GM12878 (cell line): ENCODE measurements at regions not wholly inside any gene's neighbourhood (a gene's known extent, or its start where the extent isn't known, plus 50 kb on each side); places are given as distances from the start of the nearest gene placed in this dataset.

Experiments used
- ATAC-seq: fragments of 200-7000 bp; cut with Tn5 transposase; 3 replicates; pipeline ENCODE4 v1.9.1; 2020; ENCODE audit warnings: mild to moderate bottlenecking, moderate library complexity
- BruUV-seq: library from RNA; stranded (reverse); fragments of 400-500 nt; replicated peaks from 2 replicates; lab custom pipeline; 2021; lab: Mats Ljungman, UMichigan
- CTCF ChIA-PET: fragments of 300-600 bp; sonication (Branson Sonifier 250); formaldehyde crosslinking; extraction: SDS; loops from one replicate; lab custom pipeline; 2021; ENCODE audit warnings: inconsistent platforms; lab: Yijun Ruan, JAX
- POLR2A ChIA-PET: fragments of 350-600 bp; formaldehyde crosslinking; extraction: SDS; loops from one replicate; lab custom pipeline; 2021; ENCODE audit warnings: inconsistent platforms; lab: Charles Lee
- RAD21 ChIA-PET: fragments of 300-600 bp; sonication (Branson Sonifier 250); formaldehyde crosslinking; loops from one replicate; lab custom pipeline; 2023; ENCODE audit warnings: antibody characterized with exemption; ENCODE audit not compliant: unreplicated experiment; lab: Charles Lee
- SMC1A ChIA-PET: fragments of 300-600 bp; sonication (Branson Sonifier 250); formaldehyde crosslinking; loops from one replicate; lab custom pipeline; 2023; ENCODE audit not compliant: unreplicated experiment, uncharacterized antibody; lab: Charles Lee
- DNase-seq: peaks from one replicate; pipeline ENCODE4 v3.0.0-alpha.2; 2011; ENCODE audit warnings: low read depth, low spot score
- FAIRE-seq: peaks from 3 replicates; lab custom pipeline; 2011; peaks lifted over from hg19 to GRCh38; lab: Jason Lieb, UNC
- H2AFZ ChIP-seq: 2 replicates; pipeline ENCODE4 v1.6.0; 2011; ENCODE audit warnings: low read depth, low read length, control low read depth; ENCODE audit not compliant: control insufficient read depth
- H3K27ac ChIP-seq: 2 replicates; pipeline ENCODE4 v1.5.1; 2011; ENCODE audit warnings: control low read depth; ENCODE audit not compliant: control insufficient read depth, insufficient read depth
- H3K27me3 ChIP-seq, 2 experiments: replicated peaks in 1 of 2; 2 replicates each; pipeline versions ENCODE4 v1.6.0 to v1.6.1; 2011; ENCODE audit warnings: low read length in 1 of 2; ENCODE audit not compliant: control insufficient read depth in 2 of 2, insufficient read depth in 2 of 2
- H3K36me3 ChIP-seq, 2 experiments: 2 replicates each; pipeline ENCODE4 v1.5.1; 2011; ENCODE audit warnings: low read length in 1 of 2; ENCODE audit not compliant: control insufficient read depth in 2 of 2, insufficient read depth in 2 of 2
- H3K4me1 ChIP-seq: 2 replicates; pipeline ENCODE4 v1.6.1; 2011; ENCODE audit warnings: mild to moderate bottlenecking, low read length, moderate library complexity, mixed read lengths; ENCODE audit not compliant: control insufficient read depth, insufficient read depth
- H3K4me2 ChIP-seq: 2 replicates; pipeline ENCODE4 v1.6.0; 2011; ENCODE audit warnings: control low read depth; ENCODE audit not compliant: control insufficient read depth, insufficient read depth
- H3K4me3 ChIP-seq: fragments of 200-600 bp; sonication (generic); 2 replicates; pipeline ENCODE4 v1.5.1; 2016
- H3K79me2 ChIP-seq: 2 replicates; pipeline ENCODE4 v1.6.0; 2011; ENCODE audit warnings: low read length; ENCODE audit not compliant: control insufficient read depth, insufficient read depth
- H3K9ac ChIP-seq: 2 replicates; pipeline ENCODE4 v1.8.0; 2011; ENCODE audit warnings: low read length, control low read depth, mixed read lengths; ENCODE audit not compliant: control insufficient read depth, insufficient read depth
- H3K9me3 ChIP-seq: replicated peaks from 3 replicates; pipeline ENCODE4 v1.5.1; 2011; ENCODE audit warnings: mild to moderate bottlenecking, low read length; ENCODE audit not compliant: control insufficient read depth, insufficient read depth
- H4K20me1 ChIP-seq: 2 replicates; pipeline ENCODE4 v1.6.0; 2011; ENCODE audit not compliant: control insufficient read depth, insufficient read depth
- EGR1 ChIP-seq, 2 experiments: IDR thresholded peaks; 1 replicate in 1 of 2; 2 replicates in 1 of 2; pipeline ENCODE4 v1.6.1; 2011 to 2012; ENCODE audit warnings: low read depth in 2 of 2, low read length in 2 of 2, borderline replicate concordance in 1 of 2, mild to moderate bottlenecking in 1 of 2, moderate library complexity in 1 of 2
- ETV6 ChIP-seq, 2 experiments: fragments of 450-650 bp in 1 of 2; IDR thresholded peaks in 1 of 2; conservative IDR thresholded peaks in 1 of 2; 2 replicates each; pipeline ENCODE4 v1.6.1; 2014; ENCODE audit warnings: antibody characterized with exemption in 1 of 2, borderline replicate concordance in 1 of 2, low read depth in 1 of 2, mild to moderate bottlenecking in 1 of 2, moderate library complexity in 1 of 2
- MTA2 ChIP-seq: fragments of 450-650 bp; IDR thresholded peaks from 2 replicates; pipeline ENCODE4 v1.6.1; 2016; ENCODE audit warnings: low read depth, mild to moderate bottlenecking, moderate library complexity
- POLR2A ChIP-seq: IDR thresholded peaks from 2 replicates; pipeline ENCODE4 v1.6.1; 2011; ENCODE audit warnings: low read depth, mild to moderate bottlenecking, low read length
- TBL1XR1 ChIP-seq: IDR thresholded peaks from 2 replicates; pipeline ENCODE4 v1.6.1; 2012; ENCODE audit warnings: low read depth, low read length, improper control_type of control experiment
- WGBS: methylation state at CpG from one replicate; pipeline ENCODE4 v1.1.6; 2016; ENCODE audit warnings: low lambda C conversion rate; ENCODE audit not compliant: insufficient replicate concordance, insufficient coverage; ENCODE audit errors: missing lambda C conversion rate; 5-methylcytosine and 5-hydroxymethylcytosine counted together
- in situ Hi-C: fragments of 300-500 bp; cut with MboI; formaldehyde crosslinking; loops from 9 replicates; pipeline ENCODE4 v1.14.3; 2018; ENCODE audit warnings: mixed read lengths
- intact Hi-C: fragments of 100-400 bp; cut with micrococcal nuclease; formaldehyde crosslinking; loops from one replicate; pipeline ENCODE4 v1.14.2; 2022; ENCODE audit not compliant: unreplicated experiment
- TF ChIP-seq, protein P1 (sequence below): IDR thresholded peaks from 2 replicates; pipeline ENCODE4 v1.6.1; 2012; ENCODE audit warnings: low read depth, low read length, improper control_type of control experiment
- TF ChIP-seq, protein P2 (sequence below): fragments of 450-650 bp; IDR thresholded peaks from 2 replicates; pipeline ENCODE4 v1.6.1; 2017; ENCODE audit warnings: mild to moderate bottlenecking, low read depth, inconsistent platforms; ENCODE audit not compliant: poor library complexity, severe bottlenecking

DNA sequence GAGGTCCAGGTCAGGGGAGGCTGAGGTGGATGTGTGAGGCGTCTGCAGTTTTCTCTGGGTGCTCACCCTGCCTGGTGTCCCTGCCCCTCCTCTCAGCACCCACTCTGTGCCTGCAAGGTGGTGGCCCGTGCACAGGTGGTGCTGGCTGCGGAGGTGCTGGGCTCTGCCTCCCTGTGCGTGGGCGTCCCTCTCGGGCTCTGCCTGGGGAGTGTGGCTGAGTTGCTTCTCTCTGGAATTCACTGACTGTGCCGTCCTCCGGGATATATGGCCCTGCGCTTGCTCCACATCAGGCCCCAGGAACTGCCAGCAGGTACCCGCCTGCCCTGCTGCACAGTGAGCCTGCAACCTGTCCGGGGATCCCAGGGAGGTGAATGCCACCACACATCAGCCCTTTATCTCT lies 379.1 kb downstream of the TMEM121 start:
- H3K4me1 ChIP-seq: no peaks in the 10 kb centered on the region
- ATAC-seq (no peak), FAIRE-seq (no peak), DNase-seq (no peak)
- H2AFZ ChIP-seq: no peak overlapping the region
- RAD21 ChIA-PET: no interaction called here
- H3K4me3 ChIP-seq: 0 out of 2 replicates have a peak overlapping the region, but pooled peaks have one; percentile 16
- TF ChIP-seq, protein P1, sequence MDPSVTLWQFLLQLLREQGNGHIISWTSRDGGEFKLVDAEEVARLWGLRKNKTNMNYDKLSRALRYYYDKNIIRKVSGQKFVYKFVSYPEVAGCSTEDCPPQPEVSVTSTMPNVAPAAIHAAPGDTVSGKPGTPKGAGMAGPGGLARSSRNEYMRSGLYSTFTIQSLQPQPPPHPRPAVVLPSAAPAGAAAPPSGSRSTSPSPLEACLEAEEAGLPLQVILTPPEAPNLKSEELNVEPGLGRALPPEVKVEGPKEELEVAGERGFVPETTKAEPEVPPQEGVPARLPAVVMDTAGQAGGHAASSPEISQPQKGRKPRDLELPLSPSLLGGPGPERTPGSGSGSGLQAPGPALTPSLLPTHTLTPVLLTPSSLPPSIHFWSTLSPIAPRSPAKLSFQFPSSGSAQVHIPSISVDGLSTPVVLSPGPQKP: no peak
- TF ChIP-seq TBL1XR1 (no peak), MTA2 (no peak), POLR2A (0 out of 2 replicates have a peak, but pooled peaks have one; percentile 11), EGR1 (IDR thresholded peaks at IDR 0.05; ENCODE audit: borderline replicate concordance in 1 of 2, low read depth in 2 of 2, low read length in 2 of 2) (peak in 1 of 2 experiments; percentile 69; a peak in 1 of 3 replicates), ETV6 (conservative IDR thresholded peaks at IDR 0.05 in 1 of 2, IDR thresholded peaks at IDR 0.05 in 1 of 2; ENCODE audit: borderline replicate concordance in 1 of 2, low read depth in 1 of 2) (no peak)
- TF ChIP-seq, protein P2, sequence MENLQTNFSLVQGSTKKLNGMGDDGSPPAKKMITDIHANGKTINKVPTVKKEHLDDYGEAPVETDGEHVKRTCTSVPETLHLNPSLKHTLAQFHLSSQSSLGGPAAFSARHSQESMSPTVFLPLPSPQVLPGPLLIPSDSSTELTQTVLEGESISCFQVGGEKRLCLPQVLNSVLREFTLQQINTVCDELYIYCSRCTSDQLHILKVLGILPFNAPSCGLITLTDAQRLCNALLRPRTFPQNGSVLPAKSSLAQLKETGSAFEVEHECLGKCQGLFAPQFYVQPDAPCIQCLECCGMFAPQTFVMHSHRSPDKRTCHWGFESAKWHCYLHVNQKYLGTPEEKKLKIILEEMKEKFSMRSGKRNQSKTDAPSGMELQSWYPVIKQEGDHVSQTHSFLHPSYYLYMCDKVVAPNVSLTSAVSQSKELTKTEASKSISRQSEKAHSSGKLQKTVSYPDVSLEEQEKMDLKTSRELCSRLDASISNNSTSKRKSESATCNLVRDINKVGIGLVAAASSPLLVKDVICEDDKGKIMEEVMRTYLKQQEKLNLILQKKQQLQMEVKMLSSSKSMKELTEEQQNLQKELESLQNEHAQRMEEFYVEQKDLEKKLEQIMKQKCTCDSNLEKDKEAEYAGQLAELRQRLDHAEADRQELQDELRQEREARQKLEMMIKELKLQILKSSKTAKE: no peak
- no peaks in the 10 kb centered on the region for H3K9me3 ChIP-seq
- CTCF ChIA-PET: no interaction called here
- peak overlapping the region; percentile 84 for H3K27ac ChIP-seq
- no peaks in the 10 kb centered on the region for H3K27me3 ChIP-seq
- H3K4me2 ChIP-seq: peak overlapping the region; percentile 82; the same call in 1 of the 2 replicates
- H4K20me1 ChIP-seq: no peaks in the 10 kb centered on the region
- no peak overlapping the region for H3K9ac ChIP-seq
- BruUV-seq: no TSS peak
- intact Hi-C loops: no loop called here
- no CpG with 5 or more reads among the region's 11 CpGs for WGBS
- peaks cover 73% of the 10 kb centered on the region for H3K79me2 ChIP-seq
- POLR2A ChIA-PET: no interaction called here
- in situ Hi-C loops: no loop called here
- no peaks in the 10 kb centered on the region for H3K36me3 ChIP-seq
- SMC1A ChIA-PET: no interaction called here
